Osteocyte (in vitro differentiated cells): ENCODE measurements at regions not wholly inside any gene's neighbourhood (a gene's known extent, or its start where the extent isn't known, plus 50 kb on each side); places are given as distances from the start of the nearest gene placed in this dataset.

Experiments used
- DNase-seq: peaks from one replicate; pipeline ENCODE4 v3.0.0; 2021; ENCODE audit warnings: mixed read lengths; ENCODE audit not compliant: unreplicated experiment; ENCODE audit errors: extremely low spot score
- H3K27ac Mint-ChIP-seq: one replicate; pipeline ENCODE4 v1.8.0; 2021; ENCODE audit warnings: mild to moderate bottlenecking, mixed read lengths; ENCODE audit not compliant: unreplicated experiment
- H3K27me3 Mint-ChIP-seq: one replicate; pipeline ENCODE4 v1.8.0; 2021; ENCODE audit warnings: mixed read lengths; ENCODE audit not compliant: unreplicated experiment
- H3K36me3 Mint-ChIP-seq: one replicate; pipeline ENCODE4 v1.8.0; 2021; ENCODE audit warnings: mixed read lengths; ENCODE audit not compliant: unreplicated experiment
- H3K4me1 Mint-ChIP-seq: one replicate; pipeline ENCODE4 v1.8.0; 2021; ENCODE audit warnings: mixed read lengths; ENCODE audit not compliant: unreplicated experiment
- H3K4me3 Mint-ChIP-seq: one replicate; pipeline ENCODE4 v1.8.0; 2021; ENCODE audit warnings: mild to moderate bottlenecking, moderate library complexity, mixed read lengths; ENCODE audit not compliant: unreplicated experiment
- H3K9me3 Mint-ChIP-seq: one replicate; pipeline ENCODE4 v1.8.0; 2021; ENCODE audit warnings: mixed read lengths; ENCODE audit not compliant: unreplicated experiment
- CTCF ChIP-seq: fragments of 200-600 bp; sonication (generic); IDR thresholded peaks from 2 replicates; pipeline ENCODE4 v1.5.0; 2021; ENCODE audit warnings: antibody characterized with exemption, mild to moderate bottlenecking, moderate library complexity

GRCh38 chr5:168120401-168121137 lies 170.9 kb upstream of the WWC1 start:
- Mint-ChIP-seq H3K4me1 (peaks cover 2% of the 10 kb centered on the region), H3K27ac (no peak overlapping the region), H3K4me3 (no peak overlapping the region), H3K9me3 (no peaks in the 10 kb centered on the region), H3K27me3 (no peaks in the 10 kb centered on the region), H3K36me3 (no peaks in the 10 kb centered on the region)
- TF ChIP-seq CTCF, result no peak
- no peak for DNase-seq

- no peaks in the 10 kb centered on the region for H3K36me3 Mint-ChIP-seq
- no peaks in the 10 kb centered on the region for H3K27me3 Mint-ChIP-seq
- no peak for DNase-seq
- TF ChIP-seq CTCF, result no peak
- no peak overlapping the region for H3K4me3 Mint-ChIP-seq
- H3K27ac Mint-ChIP-seq, result no peak overlapping the region
- peaks cover 2% of the 10 kb centered on the region for H3K4me1 Mint-ChIP-seq
- no peaks in the 10 kb centered on the region for H3K9me3 Mint-ChIP-seq
Observed at GRCh38 chr5:168121138-168121494, 170.3 kb upstream of the WWC1 start.

GRCh38 chr5:168123631-168124528 lies 167.6 kb upstream of the WWC1 start:
- no peak for TF ChIP-seq CTCF
- Mint-ChIP-seq H3K4me3 (no peak overlapping the region), H3K27me3 (no peaks in the 10 kb centered on the region), H3K27ac (no peak overlapping the region), H3K4me1 (peaks cover 5% of the 10 kb centered on the region), H3K36me3 (no peaks in the 10 kb centered on the region), H3K9me3 (no peaks in the 10 kb centered on the region)
- DNase-seq, result no peak

- Mint-ChIP-seq H3K4me3 (no peak overlapping the region), H3K4me1 (peaks cover 6% of the 10 kb centered on the region), H3K9me3 (no peaks in the 10 kb centered on the region), H3K27me3 (no peaks in the 10 kb centered on the region), H3K36me3 (no peaks in the 10 kb centered on the region), H3K27ac (no peak overlapping the region)
- TF ChIP-seq CTCF, result no peak
- DNase-seq, result no peak
Observed at GRCh38 chr5:168125445-168126199, 165.8 kb upstream of the WWC1 start.

- TF ChIP-seq CTCF, result no peak
- Mint-ChIP-seq H3K4me1 (peaks cover 6% of the 10 kb centered on the region), H3K27ac (no peak overlapping the region), H3K36me3 (no peaks in the 10 kb centered on the region), H3K4me3 (no peak overlapping the region), H3K9me3 (no peaks in the 10 kb centered on the region), H3K27me3 (no peaks in the 10 kb centered on the region)
- no peak for DNase-seq
Observed at GRCh38 chr5:168126606-168127005, 164.8 kb upstream of the WWC1 start.
